KMS-11 (cell line): ENCODE measurements at regions not wholly inside any gene's neighbourhood (a gene's known extent, or its start where the extent isn't known, plus 50 kb on each side); places are given as distances from the start of the nearest gene placed in this dataset.

Experiments used
- H2AFZ ChIP-seq: fragments of 200-600 bp; sonication (generic); 2 replicates; pipeline ENCODE4 v1.6.1; 2016; ENCODE audit warnings: antibody characterized with exemption, mixed run types, low read depth
- H3K27ac ChIP-seq: fragments of 200-600 bp; sonication (generic); 2 replicates; pipeline ENCODE4 v1.6.1; 2016; ENCODE audit warnings: mild to moderate bottlenecking, mixed run types
- H3K27me3 ChIP-seq: fragments of 200-600 bp; sonication (generic); 2 replicates; pipeline ENCODE4 v1.6.1; 2017; ENCODE audit warnings: mild to moderate bottlenecking, low read depth, mixed run types, moderate library complexity; ENCODE audit not compliant: insufficient read depth
- H3K36me3 ChIP-seq: fragments of 200-600 bp; sonication (generic); 2 replicates; pipeline ENCODE4 v1.6.1; 2017; ENCODE audit warnings: mild to moderate bottlenecking, mixed run types; ENCODE audit not compliant: insufficient read depth
- H3K4me1 ChIP-seq: fragments of 200-600 bp; sonication (generic); 2 replicates; pipeline ENCODE4 v1.6.1; 2016; ENCODE audit warnings: mild to moderate bottlenecking, low read depth, mixed run types; ENCODE audit not compliant: poor library complexity, severe bottlenecking
- H3K4me2 ChIP-seq: fragments of 200-600 bp; sonication (generic); 2 replicates; pipeline ENCODE4 v1.7.0; 2016; ENCODE audit warnings: mild to moderate bottlenecking, mixed run types
- H3K4me3 ChIP-seq: fragments of 200-600 bp; sonication (generic); IDR thresholded peaks from 2 replicates; pipeline ENCODE4 v1.6.1; 2017; ENCODE audit warnings: low read depth, low read length, mixed read lengths; ENCODE audit not compliant: insufficient read depth
- H3K79me2 ChIP-seq: fragments of 200-600 bp; sonication (generic); 2 replicates; pipeline ENCODE4 v1.6.1; 2016; ENCODE audit warnings: low read depth, mixed run types; ENCODE audit not compliant: insufficient read depth
- H3K9ac ChIP-seq: fragments of 200-600 bp; sonication (generic); 2 replicates; pipeline ENCODE4 v1.6.1; 2016; ENCODE audit warnings: mild to moderate bottlenecking, mixed run types
- H4K20me1 ChIP-seq: fragments of 200-600 bp; sonication (generic); 2 replicates; pipeline ENCODE4 v1.6.1; 2016; ENCODE audit warnings: mild to moderate bottlenecking, mixed run types; ENCODE audit not compliant: insufficient read depth
- CTCF ChIP-seq: fragments of 200-600 bp; sonication (generic); conservative IDR thresholded peaks from 2 replicates; pipeline ENCODE4 v1.6.1; 2017; ENCODE audit warnings: low read depth, mild to moderate bottlenecking, antibody characterized with exemption, low read length, moderate library complexity, mixed read lengths

DNA sequence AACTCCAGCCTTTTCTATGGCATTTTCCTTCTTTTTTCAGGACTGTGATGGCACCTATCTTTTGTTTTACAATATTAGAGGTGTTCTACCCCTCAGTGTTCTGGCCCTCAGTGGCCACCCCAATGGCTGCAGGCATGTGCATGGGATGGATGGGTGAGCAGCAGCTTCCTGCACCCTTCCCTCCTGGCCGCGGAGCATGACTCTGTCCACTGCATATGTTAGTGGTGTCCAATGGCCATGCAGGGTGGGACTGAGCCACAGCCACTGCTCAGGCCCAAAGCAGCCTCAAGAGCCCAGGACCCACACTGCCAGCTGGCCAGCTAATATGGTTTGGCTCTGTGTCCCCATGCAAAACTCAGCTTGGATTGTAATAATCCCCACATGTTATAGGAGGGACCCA, 1032.3 kb upstream of the FBXO33 start:
- H3K79me2 ChIP-seq: no peaks in the 10 kb centered on the region
- H3K27me3 ChIP-seq: no peaks in the 10 kb centered on the region
- no peak overlapping the region for H3K4me2 ChIP-seq
- no peak overlapping the region for H3K4me3 ChIP-seq
- no peak overlapping the region for H3K27ac ChIP-seq
- H3K4me1 ChIP-seq: no peaks in the 10 kb centered on the region
- H2AFZ ChIP-seq: no peak overlapping the region
- H3K9ac ChIP-seq: no peak overlapping the region
- H3K36me3 ChIP-seq: no peaks in the 10 kb centered on the region
- TF ChIP-seq CTCF: no peak
- H4K20me1 ChIP-seq: no peaks in the 10 kb centered on the region

- Histone ChIP-seq H3K36me3 (no peaks in the 10 kb centered on the region), H3K79me2 (no peaks in the 10 kb centered on the region), H3K4me3 (no peak overlapping the region), H3K27ac (no peak overlapping the region), H3K9ac (no peak overlapping the region), H3K27me3 (no peaks in the 10 kb centered on the region), H3K4me1 (no peaks in the 10 kb centered on the region), H4K20me1 (no peaks in the 10 kb centered on the region), H3K4me2 (no peak overlapping the region), H2AFZ (no peak overlapping the region)
- no peak for TF ChIP-seq CTCF
Measured at GRCh38 chr14:40463886-40464285, 1031.7 kb upstream of the FBXO33 start.

DNA sequence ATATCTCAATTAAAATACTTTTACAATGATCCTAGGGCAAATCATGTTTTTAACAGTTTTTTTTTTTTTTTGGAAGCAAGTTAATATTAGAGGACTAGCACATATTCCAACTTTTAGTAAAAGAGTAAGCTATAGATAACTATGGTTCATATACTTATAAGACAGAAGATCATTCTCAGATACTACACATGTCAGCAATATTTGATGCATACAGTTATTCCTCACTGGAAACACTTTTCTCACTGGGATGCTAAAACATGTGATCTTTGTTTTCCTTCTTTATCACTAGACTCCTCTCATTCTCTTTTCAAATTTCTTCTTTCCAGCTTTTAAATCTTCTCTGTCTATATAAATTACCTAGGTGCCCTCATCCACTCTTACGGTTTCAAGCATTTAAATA, 1020.4 kb upstream of the FBXO33 start:
- H3K27ac ChIP-seq: no peak overlapping the region
- no peaks in the 10 kb centered on the region for H3K36me3 ChIP-seq
- peaks cover 4% of the 10 kb centered on the region for H3K4me1 ChIP-seq
- H3K9ac ChIP-seq: no peak overlapping the region
- H4K20me1 ChIP-seq: no peaks in the 10 kb centered on the region
- H2AFZ ChIP-seq: no peak overlapping the region
- H3K79me2 ChIP-seq: no peaks in the 10 kb centered on the region
- no peaks in the 10 kb centered on the region for H3K27me3 ChIP-seq
- no peak overlapping the region for H3K4me2 ChIP-seq
- no peak overlapping the region for H3K4me3 ChIP-seq
- TF ChIP-seq CTCF: no peak

- Histone ChIP-seq H3K4me1 (no peaks in the 10 kb centered on the region), H3K9ac (no peak overlapping the region), H3K4me2 (no peak overlapping the region), H3K27ac (no peak overlapping the region), H4K20me1 (no peaks in the 10 kb centered on the region), H3K79me2 (no peaks in the 10 kb centered on the region), H3K36me3 (no peaks in the 10 kb centered on the region), H3K27me3 (no peaks in the 10 kb centered on the region), H3K4me3 (no peak overlapping the region), H2AFZ (no peak overlapping the region)
- TF ChIP-seq CTCF: no peak
Measured at GRCh38 chr14:40447017-40447416, 1014.8 kb upstream of the FBXO33 start.

DNA sequence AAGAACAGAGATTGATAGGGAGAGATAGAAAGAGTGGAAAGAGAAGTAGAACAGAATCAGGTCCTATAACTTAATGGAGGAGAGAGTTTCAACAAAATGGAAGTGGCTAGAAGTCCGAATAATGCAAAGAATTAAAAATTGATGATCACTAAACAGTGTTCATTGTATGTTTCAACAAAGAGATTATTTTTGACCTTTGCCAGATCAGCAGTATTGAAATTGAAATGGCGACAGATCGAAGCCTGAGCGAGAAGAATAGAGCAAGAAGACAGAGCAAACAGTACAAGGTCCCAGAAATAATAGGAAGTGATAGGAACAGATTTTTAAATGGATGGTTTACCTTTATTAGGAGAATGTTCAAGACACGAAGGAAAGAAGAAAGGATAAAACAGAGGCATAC, 1012.8 kb upstream of the FBXO33 start:
- Histone ChIP-seq H2AFZ (no peak overlapping the region), H3K79me2 (no peaks in the 10 kb centered on the region), H3K4me1 (no peaks in the 10 kb centered on the region), H3K36me3 (no peaks in the 10 kb centered on the region), H3K27me3 (no peaks in the 10 kb centered on the region), H4K20me1 (no peaks in the 10 kb centered on the region), H3K4me2 (no peak overlapping the region), H3K27ac (no peak overlapping the region), H3K9ac (no peak overlapping the region), H3K4me3 (no peak overlapping the region)
- no peak for TF ChIP-seq CTCF
